ENCODE measurements at regions not wholly inside any gene's neighbourhood (a gene's known extent, or its start where the extent isn't known, plus 50 kb on each side); places are given as distances from the start of the nearest gene placed in this dataset.

DNA sequence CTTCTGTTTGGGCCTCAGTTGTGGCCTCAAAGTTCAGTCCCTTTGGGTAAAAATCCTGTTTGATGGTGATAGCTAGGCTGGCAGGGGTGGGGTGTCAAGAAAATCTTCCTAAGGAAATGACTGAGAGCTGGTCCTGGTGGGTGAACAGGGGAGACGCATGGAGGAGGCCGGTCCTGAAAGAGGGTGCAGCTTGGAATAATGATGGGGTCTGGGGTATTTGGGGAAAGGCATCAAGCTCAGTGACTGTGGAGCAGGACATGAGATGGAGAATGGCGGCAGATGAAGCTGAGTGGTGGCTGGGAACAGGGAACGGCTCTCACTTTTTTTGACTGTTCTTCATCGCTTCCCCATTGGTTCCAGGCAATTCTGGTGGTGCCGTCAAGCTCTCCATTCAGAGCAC lies 140.7 kb upstream of the PKDCC start:
- no peak for TF ChIP-seq CTCF (IDR thresholded peaks at IDR 0.05; ENCODE audit: low read depth, low read length)
- no peak for TF ChIP-seq EZH2phosphoT487 (IDR thresholded peaks at IDR 0.05; ENCODE audit: low read depth)
